ENCODE measurements at regions not wholly inside any gene's neighbourhood (a gene's known extent, or its start where the extent isn't known, plus 50 kb on each side); places are given as distances from the start of the nearest gene placed in this dataset.
A peak's percentile ranks its signal among the peaks of the same experiment; 100 is the strongest.

DNA sequence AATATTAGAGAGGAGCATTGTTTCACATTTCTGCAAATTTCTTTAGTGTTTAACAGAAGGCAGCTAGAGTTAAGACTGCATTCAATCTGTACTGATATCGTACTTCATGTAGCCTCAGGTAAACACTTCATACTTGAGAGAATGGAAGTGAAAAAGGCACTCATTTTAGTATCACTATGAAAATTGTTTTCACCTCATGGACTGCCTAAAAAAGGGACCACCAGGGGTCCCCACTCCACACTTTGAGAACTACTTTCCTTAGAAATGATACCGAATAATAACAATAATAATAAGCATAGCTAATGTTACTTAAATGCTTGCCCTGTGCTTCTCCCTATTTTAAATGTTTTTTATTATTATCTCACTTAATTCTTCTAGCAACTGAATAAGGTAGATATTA, 95.1 kb downstream of the BLID start:
- no peaks in the 10 kb centered on the region for H3K36me3 Mint-ChIP-seq (ENCODE audit: insufficient read depth in 1 of 3, low read depth in 3 of 3)
- Histone ChIP-seq H3K23me2 (ENCODE audit: insufficient read length, low read depth, low read length, poor library complexity, severe bottlenecking) (no peaks in the 10 kb centered on the region), H3K79me1 (ENCODE audit: insufficient read depth, low read depth, low read length, poor library complexity, severe bottlenecking) (no peaks in the 10 kb centered on the region), H3K4ac (ENCODE audit: low read depth, low read length) (no peak overlapping the region), H3K14ac (ENCODE audit: insufficient read depth, low read length) (no peak overlapping the region), H2AFZ (ENCODE audit: low read length) (no peak overlapping the region), H4K20me1 (ENCODE audit: control insufficient read depth, insufficient read depth, insufficient read length) (no peaks in the 10 kb centered on the region), H3K27me3 (ENCODE audit: insufficient read depth, low read length) (no peaks in the 10 kb centered on the region), H3K18ac (ENCODE audit: insufficient read length, low read depth, low read length) (no peak overlapping the region), H3T11ph (ENCODE audit: low read length) (no peak overlapping the region), H2BK12ac (ENCODE audit: insufficient read length, low read depth, low read length) (no peak overlapping the region), H4K5ac (ENCODE audit: insufficient read length, low read depth, low read length) (no peak overlapping the region), H2BK15ac (ENCODE audit: low read depth, low read length) (no peak overlapping the region), H2BK120ac (ENCODE audit: low read depth, low read length, poor library complexity, severe bottlenecking) (no peak overlapping the region), H3K4me1 (ENCODE audit: insufficient read depth, low read length) (no peaks in the 10 kb centered on the region), H3K27ac (ENCODE audit: insufficient read length, low read depth, low read length) (no peak overlapping the region), H3K9ac (ENCODE audit: extremely low read depth, insufficient read length, low read length) (no peak overlapping the region), H3K4me2 (ENCODE audit: insufficient read depth, insufficient read length, low read length) (no peak overlapping the region), H3K56ac (ENCODE audit: insufficient read length, low read depth, low read length) (no peak overlapping the region), H4K91ac (ENCODE audit: insufficient read length, low read depth, low read length) (no peak overlapping the region), H2AK5ac (ENCODE audit: insufficient read length, low read length) (no peak overlapping the region), H3K9me3 (ENCODE audit: control insufficient read depth, low read depth, low read length) (no peaks in the 10 kb centered on the region), H3K79me2 (ENCODE audit: insufficient read depth, low read length) (no peaks in the 10 kb centered on the region), H2BK5ac (ENCODE audit: insufficient read length, low read length) (no peak overlapping the region), H3K23ac (ENCODE audit: insufficient read length, low read depth, low read length) (no peak overlapping the region), H4K8ac (replicated peaks; ENCODE audit: insufficient read length, low read depth, low read length) (no peak overlapping the region), H2BK20ac (ENCODE audit: low read depth, low read length, poor library complexity, severe bottlenecking) (no peak overlapping the region)
- WGBS (ENCODE audit: extremely low coverage, insufficient read length, low lambda C conversion rate), result no CpG with 5 or more reads among the region's 2 CpGs
- no peak for DNase-seq
- no peak overlapping the region for H3K27ac Mint-ChIP-seq
- H3K27me3 Mint-ChIP-seq (ENCODE audit: low read depth), result no peaks in the 10 kb centered on the region
- H3K4me1 Mint-ChIP-seq, result 0 out of 4 replicates have a peak, but pooled peaks cover 3% of the 10 kb centered on the region in 2 experiments
- TF ChIP-seq, protein P1, sequence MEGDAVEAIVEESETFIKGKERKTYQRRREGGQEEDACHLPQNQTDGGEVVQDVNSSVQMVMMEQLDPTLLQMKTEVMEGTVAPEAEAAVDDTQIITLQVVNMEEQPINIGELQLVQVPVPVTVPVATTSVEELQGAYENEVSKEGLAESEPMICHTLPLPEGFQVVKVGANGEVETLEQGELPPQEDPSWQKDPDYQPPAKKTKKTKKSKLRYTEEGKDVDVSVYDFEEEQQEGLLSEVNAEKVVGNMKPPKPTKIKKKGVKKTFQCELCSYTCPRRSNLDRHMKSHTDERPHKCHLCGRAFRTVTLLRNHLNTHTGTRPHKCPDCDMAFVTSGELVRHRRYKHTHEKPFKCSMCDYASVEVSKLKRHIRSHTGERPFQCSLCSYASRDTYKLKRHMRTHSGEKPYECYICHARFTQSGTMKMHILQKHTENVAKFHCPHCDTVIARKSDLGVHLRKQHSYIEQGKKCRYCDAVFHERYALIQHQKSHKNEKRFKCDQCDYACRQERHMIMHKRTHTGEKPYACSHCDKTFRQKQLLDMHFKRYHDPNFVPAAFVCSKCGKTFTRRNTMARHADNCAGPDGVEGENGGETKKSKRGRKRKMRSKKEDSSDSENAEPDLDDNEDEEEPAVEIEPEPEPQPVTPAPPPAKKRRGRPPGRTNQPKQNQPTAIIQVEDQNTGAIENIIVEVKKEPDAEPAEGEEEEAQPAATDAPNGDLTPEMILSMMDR (conservative IDR thresholded peaks at IDR 0.05), result peak; percentile 64
- H3K9me3 Mint-ChIP-seq, result no peaks in the 10 kb centered on the region
- no peak overlapping the region for H3K4me3 Mint-ChIP-seq
